HCEC 1CT (cell line): ENCODE measurements at regions not wholly inside any gene's neighbourhood (a gene's known extent, or its start where the extent isn't known, plus 50 kb on each side); places are given as distances from the start of the nearest gene placed in this dataset.
"Not testable (repeated sequence)": the region's sequence is repeated elsewhere in the genome, so short reads cannot be mapped to it uniquely, and the experiment has no call there.

Source experiments
- DNase-seq: peaks from one replicate; pipeline ENCODE4 v3.0.0-alpha.2; 2017

GRCh38 chr9:21708260-21708711 lies 94.2 kb upstream of the MTAP start:
- DNase-seq, result peak; percentile 68

DNA sequence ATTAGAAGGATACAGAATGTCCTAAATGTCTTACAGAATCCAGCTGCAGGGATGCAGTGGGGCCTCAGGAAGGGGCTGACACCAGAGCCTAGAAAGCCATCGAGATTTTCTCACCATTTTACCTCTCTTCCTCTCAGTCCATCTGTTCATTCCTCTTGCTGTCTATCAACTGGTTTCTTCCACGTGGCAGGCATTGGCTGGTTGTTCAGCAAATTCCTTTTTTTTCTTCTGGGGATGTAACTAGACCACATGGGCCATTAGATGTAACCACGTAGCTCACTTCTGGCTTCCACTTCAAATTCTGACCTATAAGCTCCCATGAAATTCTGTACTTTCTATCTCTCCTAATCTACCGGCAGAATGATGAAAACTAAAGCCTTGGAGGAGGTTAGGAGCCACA lies 93.6 kb upstream of the MTAP start:
- DNase-seq, result no peak

GRCh38 chr9:21709464-21710058 lies 92.9 kb upstream of the MTAP start:
- peak; percentile 52 for DNase-seq

GRCh38 chr9:21710548-21711191 lies 91.8 kb upstream of the MTAP start:
- no peak for DNase-seq

GRCh38 chr9:21711504-21711903 lies 90.9 kb upstream of the MTAP start:
- DNase-seq, result no peak

DNA sequence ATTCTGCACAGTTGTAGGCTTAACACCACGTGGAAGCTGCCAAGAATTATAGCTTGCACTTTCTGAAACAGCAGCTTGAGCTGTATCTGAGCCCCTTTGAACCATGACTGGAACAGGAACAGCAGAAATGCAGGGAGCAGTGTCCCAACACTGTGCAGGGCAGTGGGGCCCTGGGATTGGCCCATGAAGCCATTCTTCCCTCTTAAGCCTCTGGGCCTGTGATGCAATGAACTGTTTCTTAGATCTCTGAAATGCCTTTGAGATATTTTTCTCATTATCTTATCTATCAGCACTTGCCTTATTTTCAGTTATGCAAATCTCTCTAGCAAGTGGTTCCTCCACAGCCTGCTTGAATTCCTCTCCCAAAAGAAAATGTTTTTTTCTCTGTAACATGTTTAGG lies 87.0 kb upstream of the MTAP start:
- no peak for DNase-seq

DNA sequence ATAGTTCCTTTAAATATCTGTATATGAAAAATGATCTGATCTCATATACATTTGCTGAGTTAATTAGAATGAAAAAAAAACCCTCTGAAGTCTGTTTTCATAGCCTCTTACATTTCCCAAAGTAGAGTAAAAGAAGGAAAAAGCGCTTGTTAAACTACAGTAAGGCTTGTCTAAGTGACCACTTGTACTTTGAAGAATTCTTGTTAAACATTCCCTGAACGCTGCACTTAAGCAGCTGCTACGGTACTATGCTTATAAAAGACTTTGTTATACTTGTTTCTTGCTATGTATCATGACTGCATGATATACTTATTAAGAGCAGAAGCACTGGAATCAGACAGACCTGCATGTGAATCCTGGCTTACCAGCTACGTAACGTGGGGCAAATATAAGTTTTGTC lies 81.7 kb upstream of the MTAP start:
- no peak for DNase-seq

DNA sequence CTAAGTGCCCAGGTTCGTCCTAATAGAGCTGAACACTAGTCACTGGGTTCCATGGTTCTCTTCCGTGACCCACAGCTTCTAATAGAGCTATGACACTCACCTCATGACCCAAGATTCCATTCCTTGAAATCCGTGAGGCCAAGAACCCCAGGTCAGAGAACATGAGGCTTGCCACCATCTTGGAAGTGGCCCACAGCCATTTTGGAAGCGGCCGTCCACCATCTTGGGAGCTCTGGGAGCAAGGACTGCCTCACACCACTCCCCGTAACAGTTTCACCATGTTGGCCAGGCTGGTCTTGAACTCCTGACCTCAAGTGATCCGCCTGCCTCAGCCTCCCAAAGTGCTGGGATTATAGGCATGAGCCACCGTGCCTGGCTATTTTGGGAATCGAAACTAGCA lies 75.0 kb upstream of the MTAP start:
- not testable (repeated sequence) for DNase-seq

GRCh38 chr9:21728781-21729180 lies 73.7 kb upstream of the MTAP start:
- no peak for DNase-seq

- DNase-seq, result no peak
These were observed 72.8 kb upstream of the MTAP start for GRCh38 chr9:21729648-21730047.

DNA sequence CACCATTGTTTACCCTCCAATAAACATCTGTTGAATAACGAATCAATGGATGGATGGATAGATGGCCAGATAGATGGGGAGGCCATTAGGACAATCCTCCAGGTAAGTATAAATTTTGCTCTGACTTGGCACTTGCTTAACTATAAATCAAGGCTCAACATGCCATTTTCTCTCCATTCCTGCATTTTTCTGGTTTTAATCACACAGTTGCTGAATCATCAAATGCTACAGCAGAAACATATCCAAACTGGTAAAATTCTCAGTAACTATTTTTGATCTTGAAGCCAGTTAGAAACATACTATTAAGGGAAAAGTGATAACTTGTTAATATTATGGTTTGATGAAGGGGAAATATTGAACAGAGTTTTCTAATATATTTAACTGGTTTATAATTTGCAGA lies 71.5 kb upstream of the MTAP start:
- DNase-seq, result peak; percentile 53

GRCh38 chr9:21741151-21741550 lies 61.3 kb upstream of the MTAP start:
- DNase-seq, result no peak

GRCh38 chr9:21744320-21744719 lies 58.1 kb upstream of the MTAP start:
- no peak for DNase-seq

GRCh38 chr9:21744841-21745240 lies 57.6 kb upstream of the MTAP start:
- peak; percentile 61 for DNase-seq

DNA sequence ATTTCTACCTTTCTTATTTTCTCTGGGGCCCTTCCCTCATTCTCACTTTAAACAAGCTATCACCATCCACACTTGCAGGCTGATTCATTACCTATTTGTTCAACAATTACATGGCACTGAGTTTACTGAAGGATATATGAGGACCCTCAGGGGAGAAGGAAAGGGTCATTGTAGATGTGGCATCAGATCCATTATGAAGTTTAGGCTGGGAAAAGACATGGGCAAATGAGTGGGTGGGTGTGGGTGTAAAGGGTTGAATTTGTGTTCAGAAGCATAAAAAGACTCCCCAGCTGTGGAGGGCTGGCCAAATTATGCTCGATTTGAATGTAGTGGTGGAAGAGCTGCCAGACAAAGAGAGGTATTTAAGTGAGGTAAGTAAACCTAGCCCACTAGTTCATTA lies 55.9 kb upstream of the MTAP start:
- no peak for DNase-seq

DNA sequence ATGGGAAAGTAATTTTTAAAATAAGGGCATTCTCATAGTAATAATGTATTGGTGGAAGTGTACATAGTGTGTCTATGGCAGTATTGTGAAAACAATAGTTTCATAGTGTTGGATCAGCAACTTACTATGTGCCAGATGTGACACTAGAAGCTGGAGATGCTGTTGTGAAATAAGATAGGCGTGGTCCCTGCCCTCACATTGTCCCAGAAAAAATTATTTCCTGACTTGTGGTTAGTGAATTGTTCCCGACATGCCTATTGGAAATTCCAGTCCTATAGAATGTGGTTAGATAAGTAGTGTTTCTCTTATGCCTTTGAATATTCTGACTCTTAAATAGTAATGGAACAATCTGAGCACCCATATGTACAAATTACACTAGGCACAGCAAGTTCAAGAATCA lies 55.3 kb upstream of the MTAP start:
- DNase-seq, result peak; percentile 66

GRCh38 chr9:21750021-21750735 lies 52.3 kb upstream of the MTAP start:
- no peak for DNase-seq

- DNase-seq, result no peak
These were observed 50.4 kb upstream of the MTAP start for GRCh38 chr9:21751998-21752397.
